Activated T-helper 1 cell treated with Interleukin-2 at 50 U/mL for 16 hours (primary cell): ENCODE measurements at regions not wholly inside any gene's neighbourhood (a gene's known extent, or its start where the extent isn't known, plus 50 kb on each side); places are given as distances from the start of the nearest gene placed in this dataset.

Experiments
- DNase-seq: peaks from one replicate; pipeline ENCODE4 v3.0.0-alpha.2; 2020; ENCODE audit warnings: low read depth

- DNase-seq, result no peak
Observed at GRCh38 chr11:116413301-116414242, 359.2 kb downstream of the BUD13 start.

- DNase-seq, result no peak
Observed at GRCh38 chr11:116412118-116412889, 360.5 kb downstream of the BUD13 start.

DNA sequence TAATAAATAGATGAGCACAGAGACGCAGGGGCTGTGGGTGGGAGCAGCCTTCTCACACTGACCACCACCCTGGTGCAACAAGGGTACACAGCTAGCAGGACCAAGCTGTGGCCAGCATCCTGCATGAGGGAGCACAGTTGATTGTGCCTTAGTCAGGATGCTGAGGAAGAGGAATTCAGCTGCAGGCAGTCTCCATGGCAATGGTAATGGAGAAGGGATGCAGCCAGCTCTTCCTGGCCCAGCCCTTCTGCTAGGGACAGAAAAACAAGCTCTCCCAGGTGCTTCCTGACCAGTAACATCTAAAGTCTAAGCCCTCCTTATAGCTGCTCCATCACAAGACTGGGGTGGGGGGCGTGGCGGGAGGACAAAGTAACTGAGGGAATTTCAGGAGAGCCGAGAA, 363.5 kb downstream of the BUD13 start:
- DNase-seq, result no peak

DNA sequence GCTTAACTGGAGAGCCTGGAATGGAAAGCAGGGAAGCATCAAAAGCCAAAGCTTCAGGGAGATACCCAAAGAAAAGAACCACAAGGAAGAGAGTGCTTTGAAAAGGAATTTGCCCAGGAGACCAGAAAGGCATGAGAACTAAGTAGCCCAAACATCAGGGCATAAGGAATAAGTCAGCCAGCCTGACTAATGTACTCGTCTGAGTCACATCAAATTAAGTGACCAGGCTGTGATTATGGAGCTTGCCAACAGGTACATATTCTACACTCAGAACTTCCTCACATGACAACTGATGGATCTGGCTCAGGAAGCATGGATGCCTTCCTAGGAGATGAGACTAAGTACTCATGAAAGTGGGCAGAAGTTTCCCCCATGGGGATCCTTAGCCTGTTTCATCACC, 366.7 kb downstream of the BUD13 start:
- DNase-seq, result no peak

DNA sequence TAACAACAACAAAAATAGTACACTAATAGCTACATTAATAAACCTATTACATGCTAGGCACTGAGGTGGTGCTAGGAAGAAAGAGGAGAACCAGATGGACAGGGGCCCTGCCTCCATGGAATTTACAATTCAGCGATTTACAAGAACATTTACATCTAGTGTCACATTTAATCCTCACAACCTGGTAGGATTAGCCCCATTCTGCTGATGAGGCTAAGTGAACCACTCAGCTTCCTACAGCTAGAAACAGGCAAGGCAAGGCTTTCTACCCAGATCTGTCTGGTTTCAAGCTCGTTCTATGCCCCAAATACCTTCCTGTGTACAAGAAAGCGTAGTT, 368.4 kb downstream of the BUD13 start:
- no peak for DNase-seq

DNA sequence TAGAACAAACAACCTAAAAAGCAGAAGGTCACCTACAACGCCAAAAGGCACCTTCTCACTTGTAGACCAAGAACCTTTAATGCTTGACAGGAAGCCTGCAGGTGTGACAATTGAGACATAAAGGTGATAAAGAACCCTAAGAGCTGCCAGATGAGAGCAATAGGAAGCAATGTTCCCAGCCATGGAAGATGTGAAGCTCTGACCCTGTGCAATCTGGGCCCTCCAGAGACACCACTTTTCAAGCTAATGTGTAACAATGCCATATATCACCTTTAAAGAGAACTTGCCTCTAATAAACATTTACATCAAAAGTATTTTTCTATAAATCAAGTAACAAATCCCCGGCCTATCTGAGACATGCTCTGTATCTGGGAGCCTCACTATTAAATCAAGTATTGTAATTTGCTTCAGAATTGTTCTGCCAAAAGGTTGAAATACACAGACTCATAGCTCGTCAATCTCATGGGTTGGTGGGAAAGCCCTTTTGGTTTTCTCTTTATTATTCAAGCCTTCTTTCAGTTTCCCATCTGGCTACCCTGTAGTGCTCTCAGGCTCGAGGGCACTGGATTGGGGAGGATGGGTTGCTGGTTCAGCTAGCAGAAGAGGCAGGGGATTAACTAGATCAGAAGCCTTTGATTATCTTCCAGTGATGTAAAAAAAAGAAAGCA, 368.9 kb downstream of the BUD13 start:
- DNase-seq, result no peak

DNA sequence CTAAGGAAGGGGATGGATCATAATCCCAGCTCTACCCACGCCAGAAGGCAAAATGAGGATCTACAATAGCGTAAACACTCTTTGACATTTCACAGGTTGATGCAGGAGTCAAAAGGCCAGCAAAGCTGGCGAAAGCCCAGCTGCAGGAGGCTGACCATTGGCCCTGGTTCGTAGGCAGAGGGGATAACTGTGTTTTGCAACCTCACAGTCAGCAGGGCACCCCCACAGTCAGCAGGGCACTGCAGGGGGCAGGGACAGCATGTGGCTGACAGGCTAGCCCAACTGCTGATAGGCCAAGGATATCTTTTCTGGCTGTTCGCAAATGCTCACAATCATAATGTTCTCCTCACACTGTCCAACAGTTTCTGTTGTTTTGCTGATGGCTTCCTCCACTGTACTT, 372.7 kb downstream of the BUD13 start:
- DNase-seq, result no peak

DNA sequence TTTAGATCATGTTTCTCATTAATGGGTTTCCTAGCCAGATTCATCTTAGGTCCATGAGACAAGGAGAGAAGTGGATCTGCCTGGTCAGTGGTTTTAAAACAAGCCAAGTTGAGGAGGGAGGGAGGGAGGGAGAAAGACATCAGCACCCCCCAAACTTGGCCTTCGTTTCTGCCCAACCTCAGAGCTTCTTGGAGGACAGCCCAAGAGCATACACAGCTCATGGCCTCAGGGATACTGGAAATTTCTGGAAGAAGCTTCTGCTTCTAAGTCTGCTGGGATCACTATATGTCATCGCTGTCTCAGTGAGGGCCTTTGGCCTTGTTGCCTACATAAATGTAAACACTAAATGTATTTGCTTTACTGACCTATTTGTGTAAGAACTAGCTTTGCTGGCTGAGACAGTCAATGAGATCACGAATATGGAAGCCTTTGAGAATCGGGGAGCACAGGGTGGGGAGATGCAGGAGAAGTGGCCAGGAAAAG, 375.1 kb downstream of the BUD13 start:
- DNase-seq, result no peak

DNA sequence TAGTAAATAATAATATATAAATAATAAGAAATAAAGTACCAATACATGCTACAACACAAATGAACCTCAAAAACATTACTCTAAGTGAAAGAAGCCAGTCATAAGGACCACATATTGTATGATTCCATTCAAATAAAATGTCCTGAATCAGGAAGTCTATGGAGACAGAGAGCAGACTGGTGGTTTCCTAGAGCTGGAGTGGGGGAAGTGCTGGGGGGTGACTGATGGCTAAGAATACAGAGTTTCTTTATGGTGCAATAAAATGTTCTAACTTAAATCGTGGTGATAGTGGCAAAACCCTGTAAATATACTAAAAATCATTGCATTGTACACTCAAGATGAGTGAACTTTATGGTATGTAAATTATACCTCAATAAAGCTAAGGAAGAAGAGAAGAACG, 376.5 kb downstream of the BUD13 start:
- DNase-seq, result no peak

GRCh38 chr11:116394022-116394421, 378.8 kb downstream of the BUD13 start:
- DNase-seq, result no peak

- no peak for DNase-seq
Observed at GRCh38 chr11:116390963-116391362, 381.8 kb downstream of the BUD13 start.

- DNase-seq, result no peak
Observed at GRCh38 chr11:116388146-116388545, 384.6 kb downstream of the BUD13 start.

DNA sequence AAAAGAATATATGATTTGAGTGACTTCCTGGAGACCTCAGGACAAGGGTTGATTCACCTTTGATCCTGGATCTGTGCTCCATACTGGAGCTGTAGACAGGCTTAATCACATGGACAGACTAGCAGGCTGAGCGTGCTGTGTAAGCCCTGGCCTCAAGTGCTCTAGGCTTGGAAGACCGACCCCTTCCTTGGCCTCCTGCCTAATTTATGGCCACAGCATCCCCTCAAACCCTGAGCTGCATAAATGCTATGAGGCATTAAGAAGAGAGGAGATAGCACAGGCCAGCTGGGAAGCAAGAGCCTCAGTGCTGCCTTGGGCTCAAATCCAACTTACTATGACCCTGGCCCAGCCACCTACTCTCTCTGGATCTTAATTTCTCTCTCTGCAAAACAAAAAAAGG, 385.1 kb downstream of the BUD13 start:
- no peak for DNase-seq

DNA sequence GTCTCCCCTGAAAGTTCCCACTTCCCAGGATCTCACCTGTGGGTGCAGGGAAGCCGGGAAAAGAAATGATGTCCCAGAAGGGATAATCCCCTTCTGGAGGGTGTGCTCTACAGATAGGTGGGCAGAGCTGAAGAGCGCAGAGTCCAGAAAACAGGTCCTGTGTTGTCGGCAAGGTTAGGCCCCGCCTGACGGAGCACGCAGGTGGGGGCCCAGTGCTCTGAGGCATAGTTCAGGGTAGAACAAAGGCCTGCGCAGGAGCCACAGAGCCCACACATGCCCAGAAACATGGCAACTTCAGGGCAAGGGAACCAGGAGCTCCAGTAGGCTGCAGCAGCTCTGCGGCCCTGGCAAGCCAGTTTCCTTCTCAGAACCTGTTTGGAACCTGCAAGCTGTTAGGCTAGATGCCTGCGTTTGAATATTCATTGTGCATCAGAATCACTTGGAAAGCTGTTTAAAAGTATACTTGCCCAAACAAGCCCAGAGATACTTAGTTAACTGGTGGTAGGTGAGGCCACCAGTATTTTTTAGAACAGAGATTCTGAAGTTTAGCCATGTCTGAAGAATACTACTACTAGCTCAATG, 386.6 kb downstream of the BUD13 start:
- DNase-seq, result no peak

- DNase-seq, result no peak
Observed at GRCh38 chr11:116384876-116385275, 387.9 kb downstream of the BUD13 start.

- DNase-seq, result no peak
Observed at GRCh38 chr11:116384407-116384806, 388.4 kb downstream of the BUD13 start.

DNA sequence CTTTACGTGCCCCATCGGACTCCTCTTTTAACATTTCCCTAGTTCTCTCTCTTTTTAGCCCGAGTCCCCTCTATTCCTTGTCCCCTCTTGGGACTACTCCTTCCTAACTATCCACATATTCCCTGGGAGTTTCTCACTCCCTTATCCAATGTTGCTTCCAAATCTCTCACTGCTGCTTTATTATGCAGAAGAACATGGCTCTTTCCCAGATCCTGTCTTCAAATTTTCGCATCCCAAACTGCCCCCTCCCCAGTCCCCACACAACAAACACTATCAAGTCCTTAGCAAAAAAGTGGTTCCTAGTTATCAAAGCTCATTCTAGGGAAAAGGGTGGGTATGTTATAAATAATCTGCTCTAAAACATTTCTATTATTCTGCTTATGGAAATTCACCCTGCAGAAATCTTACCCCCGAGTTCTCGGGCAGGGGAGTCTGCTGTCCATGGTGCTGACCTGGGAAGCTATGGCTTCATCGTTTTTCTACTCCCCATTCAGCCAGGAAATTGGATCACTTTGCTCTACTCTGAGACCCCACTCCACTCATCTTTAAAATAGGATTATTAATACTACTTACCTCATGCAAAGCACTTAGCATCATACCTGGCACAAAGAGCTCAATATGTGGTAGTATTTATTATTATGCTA, 393.5 kb downstream of the BUD13 start:
- no peak for DNase-seq

DNA sequence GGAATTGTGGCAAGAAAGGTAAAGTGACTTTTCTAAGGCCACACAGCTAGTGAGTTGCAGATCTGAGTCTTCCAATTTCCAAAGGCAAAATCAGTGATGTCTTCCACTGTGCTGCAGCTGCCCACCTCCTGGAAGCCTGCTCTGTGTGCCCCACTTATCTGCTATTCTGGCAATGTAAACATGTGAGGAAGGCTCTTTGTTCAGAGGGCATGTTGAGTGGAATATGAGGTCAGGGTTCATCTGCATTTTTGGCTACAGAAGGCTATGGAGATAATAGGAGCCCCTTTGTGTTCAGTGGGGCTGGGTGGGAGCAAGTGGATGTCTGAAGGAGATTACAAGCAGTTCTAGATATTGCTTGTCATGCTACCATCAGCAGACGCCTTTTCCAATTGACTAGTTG, 396.2 kb downstream of the BUD13 start:
- no peak for DNase-seq

- DNase-seq, result no peak
Observed at GRCh38 chr11:116376054-116376453, 396.7 kb downstream of the BUD13 start.

DNA sequence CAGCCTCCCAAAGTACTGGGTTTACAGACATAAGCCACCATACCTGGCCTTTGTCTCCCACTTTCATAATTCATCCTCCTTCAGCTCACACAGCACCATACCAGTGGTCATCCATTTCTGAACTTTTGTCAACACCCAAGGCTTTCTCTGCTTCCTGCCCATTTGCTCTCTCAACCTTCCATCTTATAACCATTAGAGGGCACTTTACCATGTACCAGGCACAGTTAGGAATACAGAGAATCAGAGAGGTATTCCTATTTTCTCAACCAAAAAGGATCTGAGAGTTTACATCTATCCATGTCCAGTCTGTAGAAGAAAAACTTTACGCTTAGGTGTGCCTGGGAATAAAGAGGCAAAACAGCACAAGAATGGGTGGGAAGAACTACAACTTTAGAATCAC, 397.6 kb downstream of the BUD13 start:
- DNase-seq, result no peak

GRCh38 chr11:116374085-116374484, 398.7 kb downstream of the BUD13 start:
- no peak for DNase-seq
